Germinal center (tissue), 1 donor: ENCODE measurements at regions not wholly inside any gene's neighbourhood (a gene's known extent, or its start where the extent isn't known, plus 50 kb on each side); places are given as distances from the start of the nearest gene placed in this dataset.
A peak's percentile ranks its signal among the peaks of the same experiment; 100 is the strongest.

Experiments
- DNase-seq: peaks from one replicate; pipeline ENCODE4 v3.0.0; 2012; ENCODE audit warnings: mixed read lengths, low spot score

DNA sequence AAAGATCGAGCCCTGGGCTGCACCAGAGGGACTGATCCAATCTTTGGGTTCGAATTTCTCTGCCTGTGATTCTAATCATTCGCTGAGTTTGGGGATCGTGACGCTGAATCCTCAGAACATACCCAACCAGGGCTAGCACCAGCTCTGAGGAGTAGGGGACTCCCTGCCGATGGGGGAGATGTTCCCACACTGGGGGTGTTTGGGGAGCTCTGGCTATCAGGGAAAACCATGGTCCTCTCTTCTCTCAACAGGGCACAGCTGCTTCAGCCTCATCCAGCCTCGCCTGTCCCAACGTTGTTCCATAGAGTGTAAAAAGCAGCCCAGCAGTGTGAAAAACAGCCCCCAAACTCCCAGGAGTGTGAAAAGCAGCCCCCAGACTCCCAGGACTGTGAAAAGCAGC lies 136.6 kb downstream of the ANKRD60 start:
- no peak for DNase-seq

DNA sequence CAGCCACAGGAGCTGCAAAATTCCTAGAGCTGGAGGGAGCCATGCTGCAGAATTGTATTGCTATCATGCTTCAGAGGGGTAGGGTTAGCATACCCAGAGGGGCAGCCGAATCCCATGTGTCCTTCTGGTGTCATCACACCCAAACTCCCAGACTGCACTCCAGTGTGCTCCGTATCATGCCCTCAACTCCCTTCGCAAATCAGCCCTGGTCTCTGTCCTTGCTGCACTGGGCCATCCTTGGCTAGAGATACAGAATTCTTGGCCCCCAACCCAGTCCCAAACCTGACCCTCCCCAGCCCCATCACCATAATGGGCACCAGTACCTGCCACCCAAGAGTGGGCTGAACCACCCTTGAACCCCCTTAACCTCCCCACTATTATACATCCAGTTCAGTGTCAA lies 138.3 kb downstream of the ANKRD60 start:
- no peak for DNase-seq

DNA sequence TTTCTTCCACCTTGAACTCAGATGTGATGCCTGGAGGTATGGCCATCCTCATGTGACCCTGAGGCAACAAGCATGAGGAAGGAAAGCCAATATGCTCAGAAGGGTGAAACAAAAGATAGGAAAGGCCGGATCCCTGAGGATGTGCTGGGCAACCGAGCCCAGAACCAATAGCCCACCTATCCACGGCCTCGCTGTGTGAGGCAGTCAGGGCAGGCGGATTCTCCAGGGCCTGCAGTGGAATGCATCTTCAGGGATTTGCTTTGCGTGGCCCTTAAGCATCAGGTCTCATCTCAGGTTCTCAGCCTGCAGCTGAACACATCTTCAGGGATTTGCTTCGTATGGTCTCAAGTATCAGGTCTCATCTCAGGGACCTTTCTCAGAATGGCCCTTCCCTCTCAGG lies 139.8 kb downstream of the ANKRD60 start:
- no peak for DNase-seq

DNA sequence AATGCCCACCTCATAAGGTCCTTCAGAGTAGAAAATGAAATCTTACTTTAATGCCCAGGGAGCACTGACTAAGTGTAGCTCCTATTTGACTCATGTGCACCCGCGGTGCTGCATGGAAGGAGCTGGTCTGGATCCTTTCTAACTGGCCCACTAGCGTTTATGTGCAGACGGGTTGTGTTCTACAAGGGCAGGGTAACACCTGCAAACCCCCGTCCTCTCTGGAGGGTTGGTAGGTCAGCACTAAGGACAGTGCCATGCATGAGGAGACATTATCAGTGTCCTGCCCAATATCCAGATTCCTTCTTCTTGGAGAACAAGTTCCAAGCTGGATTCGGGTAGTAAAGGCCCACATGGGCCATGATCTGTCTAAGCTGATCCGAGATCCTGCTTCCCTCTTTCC lies 140.3 kb downstream of the ANKRD60 start:
- DNase-seq, result no peak

DNA sequence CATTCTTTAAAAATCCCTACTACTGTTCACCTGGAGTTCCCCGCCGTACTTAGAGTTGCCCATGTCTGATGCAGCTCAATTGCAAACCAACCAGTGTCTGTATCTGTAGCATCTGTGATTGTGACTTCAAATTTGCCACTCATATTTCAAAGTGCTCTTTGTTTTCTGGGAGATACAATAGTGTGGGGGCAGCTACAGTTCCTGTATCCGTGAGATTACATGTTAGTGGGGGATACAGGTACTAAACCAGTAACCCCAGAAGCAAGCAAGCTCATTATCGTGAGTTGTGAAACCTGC lies 140.9 kb downstream of the ANKRD60 start:
- no peak for DNase-seq

DNA sequence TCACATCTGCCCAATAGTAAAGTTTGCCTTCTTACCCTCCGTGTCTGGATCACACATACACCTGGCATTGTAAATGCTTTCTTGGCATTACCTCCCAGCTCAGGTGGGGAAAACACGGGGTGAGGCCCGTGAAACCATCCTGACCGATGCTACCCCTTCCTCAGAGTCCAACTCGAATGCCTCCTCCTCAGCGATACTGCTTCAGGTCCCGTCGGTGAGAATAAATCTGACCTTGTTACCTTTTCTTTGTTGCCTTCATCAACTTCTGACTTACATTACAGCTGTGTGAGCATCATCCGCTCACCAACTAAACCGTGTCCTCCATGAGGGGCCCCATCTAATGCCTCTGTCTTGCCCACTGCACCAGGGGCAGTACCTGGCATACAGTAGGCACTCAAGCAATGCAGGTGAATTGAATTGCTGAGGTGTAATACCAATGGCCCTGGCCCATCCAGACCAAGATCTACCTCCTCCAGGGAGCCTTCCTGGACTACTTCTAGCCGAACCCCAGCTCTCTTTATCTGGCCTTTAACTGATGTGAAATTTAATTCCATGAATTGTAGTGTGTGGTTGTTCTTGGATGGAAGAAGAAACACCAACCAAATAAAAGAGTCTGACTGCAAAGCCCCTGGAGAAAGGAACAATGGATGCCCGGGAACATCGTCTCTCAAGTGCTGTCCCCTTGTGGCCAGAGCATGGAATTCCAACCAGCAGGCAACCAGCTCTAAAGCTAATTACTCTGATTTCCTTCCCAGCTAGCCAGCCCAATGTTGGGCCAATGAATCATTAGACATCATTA lies 141.5 kb downstream of the ANKRD60 start:
- peak; percentile 28 for DNase-seq

DNA sequence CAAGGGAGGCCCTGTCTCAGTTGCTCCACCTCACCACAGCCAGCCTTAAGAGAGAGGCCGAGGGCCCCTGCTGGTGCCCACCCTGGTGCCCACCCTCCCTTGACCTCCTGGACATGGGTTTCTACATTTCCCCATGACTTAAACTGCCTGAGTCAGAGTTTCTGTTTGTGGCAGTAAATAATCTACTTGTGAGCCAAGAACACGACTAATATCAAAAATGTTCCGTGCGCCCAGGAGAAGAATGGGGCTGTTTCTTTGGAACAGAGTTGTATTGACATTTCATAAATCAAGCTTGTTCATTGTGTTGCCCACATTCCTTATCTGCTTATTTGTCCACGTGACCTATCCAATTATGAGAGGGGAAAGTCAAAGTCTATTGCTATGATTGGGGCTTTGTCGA lies 143.5 kb downstream of the ANKRD60 start:
- no peak for DNase-seq

DNA sequence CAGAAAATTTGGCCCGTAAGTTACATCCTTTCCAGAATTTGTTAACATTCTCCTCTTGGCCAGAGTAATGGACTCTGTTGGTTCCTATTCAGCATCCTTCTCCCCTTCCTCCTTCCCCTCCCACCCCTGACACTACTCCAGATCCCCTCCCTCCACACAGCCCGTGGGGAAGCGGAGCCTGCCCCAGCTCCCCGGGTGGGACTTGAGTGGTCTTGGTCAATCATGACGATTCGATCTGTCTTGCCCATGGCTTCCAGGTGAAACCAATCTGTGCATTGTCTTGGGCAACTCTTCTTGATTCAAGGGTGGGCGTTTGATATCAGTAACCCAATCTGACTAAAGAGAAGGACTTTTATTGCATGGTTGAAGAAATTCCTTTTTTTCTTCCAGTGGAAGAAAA lies 143.9 kb downstream of the ANKRD60 start:
- DNase-seq, result no peak

DNA sequence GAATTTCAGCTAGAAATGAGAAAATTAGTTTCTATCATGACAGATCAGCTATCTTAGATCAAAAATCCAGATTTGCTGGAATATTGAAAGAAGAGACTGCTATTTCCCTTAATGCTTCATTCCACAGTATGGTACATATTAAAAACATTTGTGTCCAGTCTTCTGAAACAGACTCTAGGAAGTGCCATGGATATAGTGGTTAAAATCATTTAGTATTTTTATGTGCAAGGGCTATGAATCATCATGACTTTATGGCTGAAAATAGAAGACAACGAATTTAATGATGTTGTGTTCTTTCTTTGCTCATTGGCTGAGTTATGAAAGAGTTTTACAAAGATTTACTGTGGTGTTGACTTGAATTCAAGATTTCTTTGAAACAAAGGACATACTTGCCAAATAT lies 146.6 kb downstream of the ANKRD60 start:
- DNase-seq, result no peak

DNA sequence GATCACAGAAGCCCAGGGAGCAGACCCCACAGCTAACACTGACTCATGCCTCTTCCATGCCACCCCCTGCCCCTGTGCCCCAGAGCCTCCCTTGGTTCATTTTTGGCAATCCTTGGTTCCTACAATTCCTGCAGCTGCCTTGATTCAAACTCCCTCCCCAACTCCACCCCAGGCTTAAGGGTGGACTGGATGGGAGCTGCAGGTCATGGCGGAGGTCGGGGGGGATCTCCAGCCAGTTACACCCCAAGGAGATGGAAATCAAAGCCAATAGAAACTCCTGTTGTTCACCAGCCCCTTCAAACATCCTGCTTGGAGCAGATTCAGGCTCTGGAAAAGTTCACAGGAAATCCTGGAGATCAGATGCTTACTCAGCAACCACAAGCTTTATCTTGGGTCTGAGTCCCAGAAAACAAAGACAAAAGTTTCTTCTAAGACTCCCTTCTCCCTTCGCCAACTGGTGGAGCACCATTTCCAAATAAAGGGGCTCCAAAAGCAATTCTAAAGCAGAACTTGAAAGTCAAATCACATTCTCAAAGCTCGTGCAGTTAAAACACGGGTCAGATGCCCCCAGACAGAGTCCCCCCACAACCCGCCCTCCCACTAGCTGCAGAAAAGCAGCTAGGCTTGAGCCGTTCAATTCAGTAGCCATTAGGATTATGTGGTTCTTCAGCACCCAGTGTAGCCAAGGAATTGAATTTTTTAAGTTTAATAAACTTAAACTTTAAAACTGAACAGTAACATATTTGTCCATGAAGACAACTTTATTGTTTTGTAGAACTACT lies 149.5 kb downstream of the ANKRD60 start:
- DNase-seq, result no peak

DNA sequence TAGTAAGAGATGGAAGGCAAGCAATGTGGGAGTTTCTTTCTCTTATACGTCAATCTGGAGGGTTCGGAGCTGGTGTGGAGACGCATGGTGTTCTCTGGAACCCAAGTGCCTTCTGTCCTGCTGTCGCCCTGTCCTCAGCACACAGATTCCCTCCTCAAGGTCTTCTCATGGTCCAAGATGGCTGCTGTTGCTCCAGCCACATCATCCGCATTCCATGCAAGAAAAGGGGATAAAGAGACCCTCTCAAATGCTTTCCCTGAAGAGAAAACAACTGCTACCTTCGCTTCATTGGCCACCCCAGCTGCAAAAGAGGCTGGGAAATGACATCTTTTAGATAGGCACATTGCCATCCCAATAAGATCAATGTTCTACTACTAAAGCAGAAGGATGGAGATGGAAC lies 151.2 kb downstream of the ANKRD60 start:
- DNase-seq, result no peak

DNA sequence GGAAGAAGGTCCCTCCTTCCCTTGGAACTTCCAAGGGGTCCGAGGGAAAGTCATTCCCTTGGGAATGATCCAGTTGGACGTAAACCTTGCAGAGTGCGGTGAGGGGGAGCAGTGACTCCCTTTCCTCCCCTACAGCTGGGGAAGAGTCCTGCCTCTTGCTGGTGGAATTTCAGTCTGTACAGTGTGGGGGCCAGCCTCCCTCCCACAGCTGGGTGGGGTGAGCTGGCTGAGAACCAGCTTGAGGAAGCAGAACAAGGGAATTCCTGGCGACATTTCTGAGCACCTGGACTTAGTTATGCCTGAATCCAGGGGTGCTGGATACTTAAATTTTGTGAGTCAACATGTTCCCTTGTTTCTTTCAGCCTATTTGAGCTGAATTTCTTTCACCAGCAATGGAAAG lies 152.0 kb downstream of the ANKRD60 start:
- DNase-seq, result no peak

DNA sequence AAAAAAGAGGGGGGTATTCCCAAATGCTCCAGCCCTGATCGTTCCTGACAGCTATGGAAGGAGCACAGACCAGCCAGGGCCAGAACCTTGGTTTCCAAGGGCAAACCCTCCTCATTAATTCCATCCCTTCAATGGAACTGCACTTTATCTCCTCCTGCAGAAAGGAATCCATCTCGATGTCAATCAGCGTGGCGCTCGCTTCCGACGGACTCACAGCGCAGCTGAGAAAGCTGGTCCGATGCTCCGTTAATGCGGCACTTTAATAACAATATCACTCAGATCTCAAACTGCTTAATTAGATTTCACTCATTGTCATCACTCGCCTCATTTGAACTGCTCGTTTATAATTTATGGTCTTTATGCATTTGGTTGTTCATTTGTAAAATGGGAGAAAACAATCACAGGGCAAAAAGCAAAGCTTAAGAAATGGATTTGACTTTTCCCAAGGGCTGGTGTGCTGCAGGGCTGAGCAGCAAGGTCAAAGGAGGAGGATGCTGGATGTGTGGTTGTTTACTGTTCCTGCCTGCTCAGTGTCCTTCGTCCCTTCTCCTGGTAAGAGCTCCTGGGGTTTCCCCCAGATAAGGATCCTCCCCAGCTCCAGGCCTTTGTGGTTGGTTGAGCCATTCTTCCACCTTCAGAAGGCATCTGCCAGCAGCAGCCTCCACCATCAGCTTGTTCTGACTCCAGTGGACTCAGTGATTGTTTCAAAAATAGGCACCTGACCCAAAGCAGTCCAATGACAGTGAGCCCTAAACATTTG lies 152.7 kb downstream of the ANKRD60 start:
- DNase-seq, result no peak

DNA sequence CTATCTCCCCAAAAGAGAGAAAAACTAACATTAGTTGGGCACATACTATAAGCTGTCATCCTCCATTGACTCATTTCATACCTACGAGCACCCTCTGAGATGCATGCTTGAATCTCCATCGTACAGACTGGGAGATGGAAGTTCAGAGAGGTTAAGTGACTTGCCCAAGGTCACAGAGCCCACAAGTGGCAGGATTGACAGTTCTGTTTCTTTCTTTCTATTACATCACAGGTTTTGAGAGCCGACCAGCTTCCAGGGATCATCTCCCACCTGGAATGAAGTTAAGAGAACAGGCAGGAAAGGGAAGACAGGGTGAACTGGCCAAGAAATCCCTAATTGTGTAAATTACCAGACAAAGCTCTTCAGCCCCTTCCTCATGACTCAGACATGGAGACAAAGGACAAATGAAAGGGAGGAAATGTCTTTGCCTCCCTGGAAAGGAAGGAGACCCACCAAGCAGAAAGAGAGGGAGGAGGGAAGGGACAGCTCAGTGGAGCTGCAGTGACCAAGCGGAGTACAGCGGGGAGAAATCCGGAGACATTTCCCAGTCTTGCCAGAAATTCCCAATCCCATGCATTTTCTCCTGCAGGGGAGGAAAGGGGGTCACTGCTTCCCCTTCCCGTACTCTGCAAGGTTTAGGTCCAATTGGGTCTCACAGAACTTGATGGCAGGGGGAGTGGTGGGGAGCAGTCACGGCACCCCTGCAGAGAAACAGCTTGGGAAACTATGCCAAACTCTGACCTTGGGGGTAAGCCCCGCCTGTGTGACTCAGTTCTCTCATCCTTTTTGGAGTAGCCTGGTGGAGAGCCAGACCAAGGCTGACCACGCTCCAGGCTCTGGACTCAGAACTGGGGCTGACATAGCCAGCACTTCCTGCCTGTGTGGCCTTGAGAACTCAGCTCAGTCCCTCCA lies 154.3 kb downstream of the ANKRD60 start:
- DNase-seq, result no peak

DNA sequence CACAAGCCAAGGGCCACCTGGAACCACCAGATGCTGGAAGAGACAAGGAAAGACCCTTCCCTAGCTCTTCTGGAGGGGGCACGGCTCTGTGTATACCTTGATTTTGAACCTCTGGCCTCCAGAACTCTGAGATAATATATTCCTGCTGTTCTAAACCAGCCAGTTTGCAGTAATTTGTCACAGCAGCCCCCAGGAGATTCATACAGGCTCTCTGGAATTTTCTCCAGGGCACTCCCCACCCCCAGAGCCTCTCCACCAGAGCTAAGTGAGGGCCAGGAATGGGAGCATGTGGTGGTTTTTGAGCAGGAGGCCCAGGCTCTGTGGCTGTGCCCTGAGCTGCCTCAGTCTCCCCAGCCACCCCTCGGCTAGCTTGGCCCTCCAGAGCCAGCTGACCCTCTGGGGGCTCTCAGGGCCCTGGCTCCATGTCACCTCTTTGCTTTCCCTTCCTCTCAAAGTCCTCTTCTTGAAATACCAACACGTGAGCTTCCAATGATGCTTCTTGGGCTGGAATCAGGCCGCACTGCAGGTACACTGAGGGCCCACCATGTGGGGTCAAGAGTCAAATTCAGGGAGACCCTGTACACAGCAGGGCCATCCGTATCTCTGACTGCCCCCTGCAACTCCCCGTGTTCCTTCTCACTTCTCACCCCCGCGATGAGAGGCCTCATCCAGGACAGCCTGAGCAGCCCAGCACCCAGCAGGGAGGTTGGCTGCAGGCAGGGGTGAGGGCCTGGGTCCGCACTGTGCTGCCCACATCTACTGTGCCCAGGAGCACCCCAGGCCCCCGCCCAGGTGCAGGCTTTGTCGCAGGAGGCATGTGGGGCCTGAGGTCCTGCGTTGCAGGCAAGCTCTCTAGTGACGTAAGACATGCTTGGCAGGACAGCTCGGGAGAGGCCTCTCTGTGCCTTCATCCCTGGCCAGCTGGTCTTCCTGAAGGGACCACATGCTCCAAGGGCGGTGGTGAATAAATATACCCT lies 155.5 kb downstream of the ANKRD60 start:
- no peak for DNase-seq

DNA sequence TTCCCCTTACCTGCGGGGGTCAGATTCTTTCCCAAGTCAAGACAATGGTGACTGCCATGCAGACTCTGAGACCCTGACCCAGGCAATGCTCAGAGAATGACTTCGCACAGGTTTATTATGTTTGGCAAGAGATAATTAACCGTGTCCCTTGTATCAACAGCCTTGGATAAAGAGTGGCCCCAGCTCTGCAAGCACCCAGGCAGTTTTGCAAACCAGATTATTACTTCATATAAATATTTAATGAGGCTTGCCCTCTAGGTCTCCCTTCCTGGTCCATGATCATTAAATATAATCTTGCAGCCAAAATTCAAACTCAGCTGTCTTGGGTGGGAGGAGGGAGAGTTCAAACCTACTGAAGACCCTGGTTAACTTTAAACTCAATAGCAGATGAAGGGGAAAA lies 156.5 kb downstream of the ANKRD60 start:
- no peak for DNase-seq

DNA sequence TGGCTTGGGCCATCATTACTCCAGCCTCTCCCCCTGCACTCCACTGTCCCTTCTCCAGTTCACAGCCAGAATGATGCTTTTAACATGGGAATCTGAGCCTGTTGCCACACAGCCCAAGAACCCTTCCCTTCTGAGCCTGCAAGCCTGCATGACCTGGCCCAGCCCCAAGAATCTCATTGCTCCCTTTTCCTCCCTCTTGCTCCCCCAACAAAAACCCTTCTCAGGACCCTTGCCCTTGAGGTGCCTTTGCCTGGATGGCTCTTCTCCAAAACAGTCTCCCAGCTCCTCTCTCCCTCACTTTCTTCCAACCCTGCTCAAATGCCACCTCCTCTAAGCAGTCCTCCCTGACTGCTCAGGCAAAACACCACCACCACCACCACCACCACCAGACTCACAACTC lies 157.2 kb downstream of the ANKRD60 start:
- DNase-seq, result no peak

DNA sequence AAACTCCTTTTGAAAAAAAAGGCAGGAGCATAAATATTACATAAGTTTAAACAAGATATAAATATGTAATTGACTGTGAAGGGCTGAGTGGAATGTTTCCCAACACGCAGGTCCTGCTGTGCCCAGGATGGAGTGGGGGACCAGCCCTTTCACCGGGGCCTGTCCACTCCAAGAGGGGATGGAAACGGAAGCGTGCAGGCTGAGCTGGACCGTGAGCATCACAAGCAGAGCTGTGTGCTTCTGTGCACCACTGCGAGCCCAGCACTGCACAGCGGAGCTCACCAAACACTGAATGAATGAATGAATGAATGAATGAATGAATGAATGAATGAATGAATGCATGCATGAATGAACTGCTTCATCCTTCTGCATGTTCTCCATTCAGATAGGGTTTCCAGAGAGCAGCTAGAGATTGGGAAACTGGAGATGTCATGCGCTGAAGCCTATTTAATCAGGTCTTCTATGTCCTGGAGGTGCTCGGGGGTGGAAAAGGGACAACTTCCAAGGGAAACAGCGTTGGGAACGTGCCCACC lies 157.7 kb downstream of the ANKRD60 start:
- DNase-seq, result no peak

DNA sequence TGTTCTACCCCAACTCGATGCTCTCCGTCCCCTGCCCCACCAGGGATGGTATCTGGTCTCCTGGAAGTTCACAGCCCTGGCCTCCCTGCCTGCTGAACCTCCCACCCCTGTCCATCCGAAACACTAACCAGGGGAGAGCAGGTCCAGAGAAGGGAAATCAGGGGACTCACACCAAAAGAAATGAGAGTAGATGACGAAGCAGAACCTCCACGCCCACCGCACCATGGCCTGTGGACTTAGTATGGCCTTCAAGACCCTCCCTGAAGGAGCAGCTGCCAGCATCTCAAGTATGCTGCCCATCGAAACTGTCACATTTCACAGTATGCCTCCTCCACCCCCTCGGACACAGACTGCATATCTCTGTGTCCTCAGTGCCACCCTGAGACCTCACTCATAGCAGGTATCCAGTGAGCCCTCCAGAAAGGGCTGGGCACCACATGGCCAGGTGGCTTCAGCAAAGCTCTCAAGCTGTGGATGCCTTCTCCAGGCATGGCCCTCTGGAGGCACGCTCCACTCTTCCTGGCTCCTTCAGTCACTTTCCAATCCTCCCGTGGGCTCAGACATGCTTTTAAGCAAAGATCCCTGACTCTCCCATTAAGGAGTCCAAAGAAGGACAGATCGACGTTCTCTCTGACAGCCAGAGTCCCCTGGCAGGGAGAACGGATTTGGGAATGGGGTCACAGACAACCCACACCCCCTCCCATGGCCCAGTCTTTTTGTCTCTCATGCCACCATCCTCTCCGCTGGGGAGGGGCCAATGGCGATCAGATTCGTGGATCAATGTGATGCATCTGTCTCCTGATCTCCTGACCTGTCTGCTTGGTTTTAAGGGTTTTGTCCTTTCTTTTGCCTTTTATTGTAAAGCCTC lies 158.4 kb downstream of the ANKRD60 start:
- DNase-seq, result no peak

DNA sequence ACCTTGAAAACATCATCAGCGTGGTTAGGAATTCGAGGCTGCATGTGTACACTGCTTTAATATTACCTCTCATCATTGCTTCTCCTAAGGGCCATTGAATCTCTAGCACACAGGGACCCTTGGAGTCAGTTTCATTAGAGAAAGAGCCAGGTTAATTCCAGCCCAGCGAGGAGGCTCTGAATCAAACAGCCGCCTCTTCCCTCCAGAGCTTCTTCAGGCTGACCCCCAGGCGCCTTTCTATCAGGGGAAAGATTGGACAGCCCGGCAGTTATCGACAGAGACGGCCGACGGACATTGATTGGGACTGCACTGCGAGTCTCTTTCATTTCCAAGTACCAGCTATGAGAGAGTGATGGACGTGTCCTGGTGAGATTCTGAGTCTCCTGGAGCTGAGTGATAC lies 159.2 kb downstream of the ANKRD60 start:
- no peak for DNase-seq
